ENCODE measurements at regions not wholly inside any gene's neighbourhood (a gene's known extent, or its start where the extent isn't known, plus 50 kb on each side); places are given as distances from the start of the nearest gene placed in this dataset.
"Not testable (repeated sequence)": the region's sequence is repeated elsewhere in the genome, so short reads cannot be mapped to it uniquely, and the experiment has no call there.

DNA sequence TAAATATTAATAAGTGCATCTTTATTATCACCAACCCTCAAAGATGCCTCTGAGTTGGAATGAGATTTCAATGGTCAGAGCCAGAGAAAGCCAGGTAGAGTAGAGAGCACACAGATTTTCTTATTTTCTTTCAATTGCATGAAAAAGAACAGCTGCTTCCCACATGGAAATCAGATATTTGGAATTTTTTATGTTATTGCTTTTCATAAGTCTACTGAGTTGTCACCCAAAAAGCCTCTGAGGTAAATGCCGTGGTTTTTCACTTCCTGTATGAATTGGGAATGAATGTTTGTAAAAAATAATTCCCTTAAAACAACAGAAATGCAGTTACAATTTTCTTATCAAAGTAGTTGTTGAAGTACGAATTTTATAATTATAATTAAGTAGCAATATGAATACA, 563.1 kb downstream of the RFPL4B start:
- DNase-seq (ENCODE audit: low spot score): no peak
- no peak for TF ChIP-seq CTCF (IDR thresholded peaks at IDR 0.05; ENCODE audit: extremely low read depth, missing control alignments)

DNA sequence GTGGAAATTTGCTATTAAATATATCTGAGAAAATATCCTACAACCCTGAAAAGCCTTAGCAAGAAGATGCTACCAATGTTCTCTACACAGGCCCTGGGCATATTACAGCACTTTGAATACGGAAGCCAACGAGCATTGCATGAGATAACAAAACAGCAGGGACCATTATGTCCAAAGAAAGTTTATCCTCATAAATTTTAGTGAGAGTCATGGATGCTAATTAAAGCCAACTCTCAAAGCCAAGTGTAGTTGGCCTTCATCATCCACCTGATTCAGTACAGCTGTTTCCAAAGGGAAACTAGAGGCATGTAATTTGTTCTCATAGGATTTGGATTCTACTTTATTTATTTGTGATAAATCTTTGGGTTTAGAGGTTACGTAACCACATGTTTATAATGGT, 564.8 kb downstream of the RFPL4B start:
- TF ChIP-seq CTCF (IDR thresholded peaks at IDR 0.05; ENCODE audit: extremely low read depth, missing control alignments): no peak
- DNase-seq (ENCODE audit: low spot score): no peak

DNA sequence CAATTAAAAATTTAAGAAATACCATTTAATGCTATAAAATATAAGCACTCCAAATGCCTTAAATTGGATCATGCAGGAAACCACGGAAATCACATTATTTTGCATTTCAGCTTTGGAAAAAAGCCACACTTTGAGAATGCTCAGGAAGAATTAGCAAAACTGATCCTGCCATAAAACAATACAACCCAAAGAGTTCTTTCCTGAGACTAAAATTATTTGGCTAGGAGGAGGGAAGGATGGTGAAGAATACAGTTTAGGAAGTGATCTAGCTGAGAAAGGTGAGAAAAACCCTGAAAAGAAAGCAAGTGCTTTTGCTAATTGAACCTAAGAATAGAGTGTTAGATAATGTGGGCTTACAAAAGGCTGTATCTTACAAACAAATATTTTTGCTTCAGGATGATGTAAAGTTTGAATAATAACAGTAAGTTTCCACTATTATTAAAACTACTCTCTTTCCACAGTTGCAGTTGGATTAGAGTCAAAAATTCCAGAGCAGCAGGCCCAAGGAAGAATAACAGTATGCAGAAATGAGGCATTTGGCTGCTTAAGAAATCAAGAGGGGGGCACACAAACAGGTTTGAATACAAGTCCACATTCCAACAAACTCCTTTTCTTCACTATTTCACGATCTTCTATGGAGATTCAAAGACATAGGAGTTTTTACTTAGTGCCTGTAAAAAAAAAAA, 565.4 kb downstream of the RFPL4B start:
- no peak for DNase-seq (ENCODE audit: low spot score)

DNA sequence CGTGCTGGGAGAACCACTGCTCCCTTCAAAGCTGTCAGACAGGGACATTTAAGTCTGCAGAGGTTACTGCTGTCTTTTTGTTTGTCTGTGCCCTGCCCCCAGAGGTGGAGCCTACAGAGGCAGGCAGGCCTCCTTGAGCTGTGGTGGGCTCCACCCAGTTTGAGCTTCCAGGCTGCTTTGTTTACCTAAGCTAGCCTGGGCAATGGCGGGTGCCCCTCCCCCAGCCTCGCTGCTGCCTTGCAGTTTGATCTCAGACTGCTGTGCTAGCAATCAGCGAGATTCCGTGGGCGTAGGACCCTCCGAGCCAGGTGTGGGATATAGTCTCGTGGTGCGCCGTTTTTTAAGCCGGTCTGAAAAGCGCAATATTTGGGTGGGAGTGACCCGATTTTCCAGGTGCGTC, 572.6 kb downstream of the RFPL4B start:
- DNase-seq (ENCODE audit: low spot score): not testable (repeated sequence)

More for the DNA sequence above, 565.4 kb downstream of the RFPL4B start:
- no peak for TF ChIP-seq CTCF (IDR thresholded peaks at IDR 0.05; ENCODE audit: extremely low read depth, missing control alignments)

DNA sequence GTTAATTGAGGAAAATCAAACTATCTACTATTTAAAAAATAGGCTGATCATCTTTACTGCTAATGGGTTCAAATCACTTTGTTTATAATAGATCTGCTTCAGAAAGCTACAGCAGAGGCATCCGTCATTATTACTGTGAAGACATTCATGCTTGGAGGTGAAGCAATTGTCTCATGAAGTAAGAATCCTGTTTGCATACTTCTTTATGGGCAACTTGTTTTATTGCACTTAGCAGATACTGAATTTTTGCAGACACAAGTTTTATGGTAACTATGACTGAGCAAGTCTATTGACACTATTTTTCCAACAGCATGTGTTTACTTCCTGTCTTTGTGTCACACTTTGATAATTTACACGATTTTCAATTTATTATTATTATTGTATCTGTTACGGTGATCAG, 573.9 kb downstream of the RFPL4B start:
- no peak for TF ChIP-seq CTCF (IDR thresholded peaks at IDR 0.05; ENCODE audit: extremely low read depth, missing control alignments)
- DNase-seq (ENCODE audit: low spot score): no peak

- no peak for TF ChIP-seq CTCF (IDR thresholded peaks at IDR 0.05; ENCODE audit: extremely low read depth, missing control alignments)
- no peak for DNase-seq (ENCODE audit: low spot score)
These were observed 576.9 kb downstream of the RFPL4B start for GRCh38 chr6:112923940-112924587.

DNA sequence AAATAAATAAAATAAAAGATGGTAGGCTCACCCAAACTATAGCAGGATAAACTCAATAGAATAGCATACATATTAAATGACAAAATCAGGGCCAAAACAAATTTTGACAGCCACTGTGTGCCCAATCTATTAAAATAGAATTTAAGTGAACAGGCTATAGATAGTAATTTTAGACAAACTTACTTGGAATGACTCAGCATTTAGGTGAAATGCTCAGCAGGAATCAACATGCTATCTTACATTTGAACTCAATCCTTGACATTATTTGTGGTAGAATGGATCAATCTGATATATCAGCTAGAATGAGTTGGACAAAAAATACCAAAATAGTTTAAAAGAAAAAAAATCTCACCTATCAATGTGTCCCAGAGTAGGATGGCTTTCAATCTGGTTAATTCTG, 578.6 kb downstream of the RFPL4B start:
- no peak for DNase-seq (ENCODE audit: low spot score)
- no peak for TF ChIP-seq CTCF (IDR thresholded peaks at IDR 0.05; ENCODE audit: extremely low read depth, missing control alignments)

All from GM20000 (cell line).